ENCODE measurements at regions not wholly inside any gene's neighbourhood (a gene's known extent, or its start where the extent isn't known, plus 50 kb on each side); places are given as distances from the start of the nearest gene placed in this dataset.

DNA sequence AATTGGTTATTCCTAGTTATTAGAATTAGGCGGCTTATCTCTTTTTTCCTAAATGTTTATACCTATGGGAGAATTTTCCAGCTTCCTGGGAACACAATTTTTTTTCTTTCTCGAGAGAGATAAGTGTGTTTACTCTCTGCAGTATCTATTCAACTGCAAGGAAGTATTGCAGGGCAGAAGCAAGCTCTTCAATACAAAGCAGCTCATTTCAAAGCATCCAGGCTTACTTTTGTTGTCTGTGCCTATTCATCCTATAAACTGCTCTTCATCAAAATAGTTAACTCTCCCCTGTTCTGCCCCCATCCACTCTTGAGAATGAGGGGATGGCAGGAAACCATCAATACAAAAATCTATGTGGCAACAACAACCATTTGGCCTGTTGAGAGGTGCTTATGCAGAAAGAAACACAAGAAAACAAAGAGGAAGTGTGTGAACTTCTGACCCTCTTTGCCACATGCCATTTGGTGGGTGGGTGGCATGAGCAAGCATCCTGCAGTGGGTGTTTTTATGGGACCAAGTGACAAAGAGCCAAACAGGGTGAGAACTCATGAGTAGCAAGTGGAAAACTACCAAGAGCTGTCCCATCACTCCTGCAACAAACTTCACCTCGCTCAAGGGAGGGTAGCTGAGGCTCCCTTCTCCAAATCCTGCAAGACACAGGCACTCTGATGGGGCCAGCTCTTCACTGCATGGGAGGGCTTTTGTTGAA is 50.6 kb upstream of the MRPS6 start:
- Mint-ChIP-seq H3K27me3 (no peaks in the 10 kb centered on the region), H3K4me1 (peaks cover 7 to 19% (median 10%) of the 10 kb centered on the region in 4 donors), H3K9me3 (peaks cover 0 to 3% (median 0%) of the 10 kb centered on the region in 7 donors), H3K27ac (no peak overlapping the region), H3K4me3 (no peak overlapping the region), H3K36me3 (no peaks in the 10 kb centered on the region)
- no peaks in the 10 kb centered on the region for H3K9me3 ChIP-seq (ENCODE audit: control insufficient read depth in 2 of 2, low read length in 2 of 2)
- ATAC-seq (ENCODE audit: low read depth in 2 of 2), result peak; percentile 40 to 44
- no peaks in the 10 kb centered on the region for H3K36me3 ChIP-seq (ENCODE audit: control insufficient read depth, insufficient read depth, low read length)
- no peaks in the 10 kb centered on the region for H3K27me3 ChIP-seq (ENCODE audit: control insufficient read depth, insufficient read depth, low read length)
- H3K4me1 ChIP-seq (ENCODE audit: control insufficient read depth, insufficient read depth, low read length, poor library complexity, severe bottlenecking), result peaks cover 14% of the 10 kb centered on the region
- no peak overlapping the region for H3K27ac ChIP-seq (ENCODE audit: insufficient read depth, low read length, poor library complexity, severe bottlenecking)
- H3K4me3 ChIP-seq (ENCODE audit: low read depth, low read length), result peak overlapping the region; percentile 15
- peak in 1 of 3 donors; percentile 63 for DNase-seq

DNA sequence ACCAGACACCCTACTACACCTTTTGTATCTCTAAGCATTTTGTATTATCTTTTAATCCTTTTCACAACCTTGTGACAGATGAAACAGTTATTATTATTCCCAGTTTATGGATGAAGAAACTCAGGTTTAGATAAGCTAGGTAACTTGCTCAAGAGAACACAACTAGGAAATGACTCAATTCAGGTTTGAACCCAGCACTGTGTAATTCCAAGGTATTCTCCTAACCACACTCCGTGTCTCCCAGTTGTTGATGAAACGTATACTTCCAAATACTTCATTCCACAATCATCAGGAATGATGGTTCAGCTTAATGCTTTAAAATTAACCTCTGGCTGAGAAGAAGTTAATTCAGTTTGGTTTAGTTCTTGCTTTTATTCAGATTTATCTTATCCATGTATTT is 51.7 kb upstream of the MRPS6 start:
- H3K36me3 ChIP-seq (ENCODE audit: control insufficient read depth, insufficient read depth, low read length), result no peaks in the 10 kb centered on the region
- Mint-ChIP-seq H3K4me1 (peaks cover 7 to 23% (median 10%) of the 10 kb centered on the region in 4 donors), H3K36me3 (no peaks in the 10 kb centered on the region), H3K9me3 (peaks cover 0 to 3% (median 0%) of the 10 kb centered on the region in 7 donors), H3K27ac (no peak overlapping the region), H3K4me3 (no peak overlapping the region), H3K27me3 (no peaks in the 10 kb centered on the region)
- no peak overlapping the region for H3K27ac ChIP-seq (ENCODE audit: insufficient read depth, low read length, poor library complexity, severe bottlenecking)
- peaks cover 14% of the 10 kb centered on the region for H3K4me1 ChIP-seq (ENCODE audit: control insufficient read depth, insufficient read depth, low read length, poor library complexity, severe bottlenecking)
- no peaks in the 10 kb centered on the region for H3K9me3 ChIP-seq (ENCODE audit: control insufficient read depth in 2 of 2, low read length in 2 of 2)
- DNase-seq (no peak), ATAC-seq (ENCODE audit: low read depth in 2 of 2) (no peak)
- H3K27me3 ChIP-seq (ENCODE audit: control insufficient read depth, insufficient read depth, low read length), result no peaks in the 10 kb centered on the region
- H3K4me3 ChIP-seq (ENCODE audit: low read depth, low read length), result no peak overlapping the region

- ATAC-seq (ENCODE audit: low read depth in 2 of 2) (no peak), DNase-seq (no peak)
- Histone ChIP-seq H3K27me3 (ENCODE audit: control insufficient read depth, insufficient read depth, low read length) (no peaks in the 10 kb centered on the region), H3K9me3 (ENCODE audit: control insufficient read depth in 2 of 2, low read length in 2 of 2) (no peaks in the 10 kb centered on the region), H3K4me1 (ENCODE audit: control insufficient read depth, insufficient read depth, low read length, poor library complexity, severe bottlenecking) (peaks cover 14% of the 10 kb centered on the region), H3K27ac (ENCODE audit: insufficient read depth, low read length, poor library complexity, severe bottlenecking) (no peak overlapping the region), H3K36me3 (ENCODE audit: control insufficient read depth, insufficient read depth, low read length) (no peaks in the 10 kb centered on the region), H3K4me3 (ENCODE audit: low read depth, low read length) (no peak overlapping the region)
- Mint-ChIP-seq H3K4me3 (no peak overlapping the region), H3K27ac (no peak overlapping the region), H3K36me3 (no peaks in the 10 kb centered on the region), H3K9me3 (peaks cover 0 to 3% (median 0%) of the 10 kb centered on the region in 7 donors), H3K27me3 (no peaks in the 10 kb centered on the region), H3K4me1 (peaks cover 7 to 23% (median 10%) of the 10 kb centered on the region in 4 donors)
These were observed 52.3 kb upstream of the MRPS6 start for GRCh38 chr21:34020983-34021553.

DNA sequence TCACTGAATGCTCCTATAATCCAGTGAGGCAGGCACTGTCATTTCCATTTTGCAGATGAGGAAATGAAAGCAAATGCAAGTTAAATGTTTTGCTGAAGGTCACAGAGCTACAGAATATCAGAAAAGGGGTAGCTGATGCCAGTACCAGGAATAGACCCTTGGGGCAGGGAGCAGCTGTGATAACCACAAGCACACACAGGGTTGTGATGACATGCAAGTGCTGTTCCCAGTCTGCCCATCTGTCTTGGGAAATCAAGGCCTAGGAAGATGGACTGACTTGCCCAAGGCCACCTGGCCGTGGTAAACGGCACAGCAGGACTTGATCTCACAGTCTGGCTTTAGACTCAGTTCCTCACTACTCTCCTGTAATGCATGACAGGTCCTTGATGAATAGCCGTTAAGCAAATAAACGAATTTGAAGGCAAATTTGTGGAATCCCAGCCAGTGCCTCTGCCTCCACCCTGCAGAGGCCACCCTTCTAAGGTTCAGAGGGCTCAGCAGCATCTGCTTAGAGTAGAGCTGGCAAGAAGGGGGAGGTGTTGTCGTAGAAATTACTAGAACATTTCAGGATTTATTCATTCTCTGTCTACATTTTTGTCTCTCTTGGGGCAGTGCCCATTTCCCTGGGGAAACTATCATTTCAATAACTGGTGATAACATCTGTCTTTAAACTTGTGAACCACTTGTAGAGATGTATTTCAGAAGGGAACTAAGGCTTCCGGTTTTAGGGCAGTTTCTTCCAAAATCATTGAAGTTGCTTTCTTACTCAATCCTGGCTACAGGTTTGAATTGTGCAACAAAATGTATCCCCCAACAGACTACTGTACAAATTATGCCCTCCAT is 53.2 kb upstream of the MRPS6 start:
- no peaks in the 10 kb centered on the region for H3K27me3 ChIP-seq (ENCODE audit: control insufficient read depth, insufficient read depth, low read length)
- no peaks in the 10 kb centered on the region for H3K9me3 ChIP-seq (ENCODE audit: control insufficient read depth in 2 of 2, low read length in 2 of 2)
- H3K4me3 Mint-ChIP-seq, result no peak overlapping the region
- no peak overlapping the region for H3K27ac ChIP-seq (ENCODE audit: insufficient read depth, low read length, poor library complexity, severe bottlenecking)
- peaks cover 14% of the 10 kb centered on the region for H3K4me1 ChIP-seq (ENCODE audit: control insufficient read depth, insufficient read depth, low read length, poor library complexity, severe bottlenecking)
- H3K4me1 Mint-ChIP-seq, result peaks cover 7 to 23% (median 10%) of the 10 kb centered on the region in 4 donors
- DNase-seq (no peak), ATAC-seq (ENCODE audit: low read depth in 2 of 2) (peak; percentile 18 to 26)
- no peaks in the 10 kb centered on the region for H3K36me3 Mint-ChIP-seq
- H3K36me3 ChIP-seq (ENCODE audit: control insufficient read depth, insufficient read depth, low read length), result no peaks in the 10 kb centered on the region
- no peaks in the 10 kb centered on the region for H3K27me3 Mint-ChIP-seq
- peaks cover 0 to 3% (median 0%) of the 10 kb centered on the region in 7 donors for H3K9me3 Mint-ChIP-seq
- H3K4me3 ChIP-seq (ENCODE audit: low read depth, low read length), result no peak overlapping the region
- H3K27ac Mint-ChIP-seq, result no peak overlapping the region

DNA sequence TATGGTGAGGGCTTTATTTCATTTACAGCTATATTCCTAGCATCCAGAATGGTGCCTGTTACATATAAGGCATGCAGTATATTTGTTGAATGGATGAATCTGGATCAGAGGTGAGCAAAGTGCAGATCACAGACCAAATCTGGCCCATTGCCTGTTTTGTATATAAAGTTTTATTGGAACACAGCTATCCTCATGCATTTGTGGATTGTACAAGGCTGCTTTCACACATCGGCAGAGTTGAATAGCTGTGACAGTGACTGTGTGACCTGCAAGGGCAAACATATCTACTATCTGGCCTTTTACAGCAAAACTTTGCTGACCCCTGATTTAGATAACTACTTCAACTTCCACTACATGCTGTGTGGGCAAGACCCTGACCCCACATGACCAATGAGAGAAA is 54.0 kb upstream of the MRPS6 start:
- no peak overlapping the region for H3K27ac ChIP-seq (ENCODE audit: insufficient read depth, low read length, poor library complexity, severe bottlenecking)
- H3K36me3 ChIP-seq (ENCODE audit: control insufficient read depth, insufficient read depth, low read length), result no peaks in the 10 kb centered on the region
- no peaks in the 10 kb centered on the region for H3K27me3 ChIP-seq (ENCODE audit: control insufficient read depth, insufficient read depth, low read length)
- peaks cover 7 to 23% (median 10%) of the 10 kb centered on the region in 4 donors for H3K4me1 Mint-ChIP-seq
- H3K36me3 Mint-ChIP-seq, result no peaks in the 10 kb centered on the region
- DNase-seq (no peak), ATAC-seq (ENCODE audit: low read depth in 2 of 2) (no peak)
- no peaks in the 10 kb centered on the region for H3K27me3 Mint-ChIP-seq
- peaks cover 14% of the 10 kb centered on the region for H3K4me1 ChIP-seq (ENCODE audit: control insufficient read depth, insufficient read depth, low read length, poor library complexity, severe bottlenecking)
- H3K4me3 ChIP-seq (ENCODE audit: low read depth, low read length), result no peak overlapping the region
- peaks cover 0 to 5% (median 4%) of the 10 kb centered on the region in 7 donors for H3K9me3 Mint-ChIP-seq
- H3K4me3 Mint-ChIP-seq, result no peak overlapping the region
- H3K27ac Mint-ChIP-seq, result peak overlapping the region in 1 of 3 donors; percentile 53
- peaks cover 2 to 5% of the 10 kb centered on the region in 2 experiments for H3K9me3 ChIP-seq (ENCODE audit: control insufficient read depth in 2 of 2, low read length in 2 of 2)

DNA sequence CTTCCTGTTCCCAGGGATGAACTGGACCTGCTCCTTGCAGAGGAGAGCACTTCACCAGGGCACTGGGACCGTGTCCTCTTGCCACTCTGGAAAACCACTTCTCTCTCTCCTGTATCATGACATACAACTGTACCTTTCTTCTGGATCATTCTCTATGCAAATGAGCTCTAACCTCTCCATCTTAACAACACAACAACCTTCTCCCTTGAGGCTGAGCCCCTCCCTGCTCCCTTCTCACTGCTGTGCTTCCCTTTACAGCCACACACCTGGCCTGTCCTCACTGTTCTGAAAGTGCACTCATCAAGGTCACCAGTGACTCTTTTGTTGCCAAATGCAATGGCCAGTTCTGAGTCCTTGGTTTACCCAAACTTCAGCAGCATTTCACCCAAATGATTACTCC is 54.5 kb upstream of the MRPS6 start:
- Mint-ChIP-seq H3K4me3 (no peak overlapping the region), H3K36me3 (peaks cover under 1% of the 10 kb centered on the region), H3K27ac (peak overlapping the region in 1 of 3 donors; percentile 53), H3K4me1 (peaks cover 7 to 23% (median 10%) of the 10 kb centered on the region in 4 donors), H3K27me3 (no peaks in the 10 kb centered on the region), H3K9me3 (peaks cover 0 to 5% (median 4%) of the 10 kb centered on the region in 7 donors)
- ATAC-seq (ENCODE audit: low read depth in 2 of 2), result no peak
- H3K4me1 ChIP-seq (ENCODE audit: control insufficient read depth, insufficient read depth, low read length, poor library complexity, severe bottlenecking), result peaks cover 14% of the 10 kb centered on the region
- no peak overlapping the region for H3K4me3 ChIP-seq (ENCODE audit: low read depth, low read length)
- H3K9me3 ChIP-seq (ENCODE audit: control insufficient read depth in 2 of 2, low read length in 2 of 2), result peaks cover 2 to 7% of the 10 kb centered on the region in 2 experiments
- no peak overlapping the region for H3K27ac ChIP-seq (ENCODE audit: insufficient read depth, low read length, poor library complexity, severe bottlenecking)
- H3K36me3 ChIP-seq (ENCODE audit: control insufficient read depth, insufficient read depth, low read length), result no peaks in the 10 kb centered on the region
- DNase-seq, result no peak
- H3K27me3 ChIP-seq (ENCODE audit: control insufficient read depth, insufficient read depth, low read length), result no peaks in the 10 kb centered on the region

GRCh38 chr21:34018185-34018584 is 55.2 kb upstream of the MRPS6 start:
- Histone ChIP-seq H3K36me3 (ENCODE audit: control insufficient read depth, insufficient read depth, low read length) (no peaks in the 10 kb centered on the region), H3K4me3 (ENCODE audit: low read depth, low read length) (no peak overlapping the region), H3K27me3 (ENCODE audit: control insufficient read depth, insufficient read depth, low read length) (no peaks in the 10 kb centered on the region), H3K27ac (ENCODE audit: insufficient read depth, low read length, poor library complexity, severe bottlenecking) (no peak overlapping the region), H3K9me3 (ENCODE audit: control insufficient read depth in 2 of 2, low read length in 2 of 2) (peaks cover 2 to 7% of the 10 kb centered on the region in 2 experiments), H3K4me1 (ENCODE audit: control insufficient read depth, insufficient read depth, low read length, poor library complexity, severe bottlenecking) (peaks cover 11% of the 10 kb centered on the region)
- Mint-ChIP-seq H3K36me3 (peaks cover 3% of the 10 kb centered on the region), H3K27ac (peak overlapping the region in 2 of 3 donors; percentile 12 to 65), H3K4me3 (no peak overlapping the region), H3K9me3 (peaks cover 0 to 7% (median 4%) of the 10 kb centered on the region in 7 donors), H3K4me1 (peaks cover 7 to 23% (median 10%) of the 10 kb centered on the region in 4 donors), H3K27me3 (no peaks in the 10 kb centered on the region)
- DNase-seq (no peak), ATAC-seq (ENCODE audit: low read depth in 2 of 2) (no peak)

Measured in CD4-positive, CD25-positive, alpha-beta regulatory T cell (primary cell).